ENCODE measurements at regions not wholly inside any gene's neighbourhood (a gene's known extent, or its start where the extent isn't known, plus 50 kb on each side); places are given as distances from the start of the nearest gene placed in this dataset.

DNA sequence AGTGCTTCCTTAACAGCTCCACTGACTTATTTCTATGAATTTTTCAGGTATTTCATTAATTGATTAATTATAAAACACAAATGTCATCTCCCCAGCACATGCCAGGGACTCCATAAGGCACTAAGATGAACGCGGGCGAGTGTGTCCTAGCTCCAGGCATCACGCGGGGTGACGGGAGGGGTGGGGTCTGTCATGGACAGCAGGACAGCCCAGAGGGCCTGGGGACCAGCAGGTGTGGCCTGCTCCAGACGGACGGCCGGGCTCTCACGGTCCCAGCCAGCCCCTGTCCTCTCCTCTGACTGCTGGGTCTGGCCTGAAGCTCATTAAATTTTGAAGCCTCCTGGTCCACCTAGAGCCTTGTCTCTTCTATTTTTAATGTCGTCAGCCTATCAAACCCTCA, 531.1 kb downstream of the BRD1 start:
- DNase-seq = peak in 4 of 7 donors; percentile 1 to 6 (median 2)
- Histone ChIP-seq H3K36me3 (replicated peaks in 1 of 2) (no peaks in the 10 kb centered on the region), H3K27ac (no peak overlapping the region), H3K4me1 (replicated peaks in 1 of 2) (no peaks in the 10 kb centered on the region), H3K9me3 (replicated peaks in 1 of 3) (no peaks in the 10 kb centered on the region), H3K4me3 (no peak overlapping the region), H3K27me3 (no peaks in the 10 kb centered on the region)
- 82 to 90% (median 84%) methylated on average over 11 of the region's 11 CpGs for WGBS, 4 donors
- TF ChIP-seq POLR2A (IDR thresholded peaks at IDR 0.05) = no peak
- TF ChIP-seq, protein P1, sequence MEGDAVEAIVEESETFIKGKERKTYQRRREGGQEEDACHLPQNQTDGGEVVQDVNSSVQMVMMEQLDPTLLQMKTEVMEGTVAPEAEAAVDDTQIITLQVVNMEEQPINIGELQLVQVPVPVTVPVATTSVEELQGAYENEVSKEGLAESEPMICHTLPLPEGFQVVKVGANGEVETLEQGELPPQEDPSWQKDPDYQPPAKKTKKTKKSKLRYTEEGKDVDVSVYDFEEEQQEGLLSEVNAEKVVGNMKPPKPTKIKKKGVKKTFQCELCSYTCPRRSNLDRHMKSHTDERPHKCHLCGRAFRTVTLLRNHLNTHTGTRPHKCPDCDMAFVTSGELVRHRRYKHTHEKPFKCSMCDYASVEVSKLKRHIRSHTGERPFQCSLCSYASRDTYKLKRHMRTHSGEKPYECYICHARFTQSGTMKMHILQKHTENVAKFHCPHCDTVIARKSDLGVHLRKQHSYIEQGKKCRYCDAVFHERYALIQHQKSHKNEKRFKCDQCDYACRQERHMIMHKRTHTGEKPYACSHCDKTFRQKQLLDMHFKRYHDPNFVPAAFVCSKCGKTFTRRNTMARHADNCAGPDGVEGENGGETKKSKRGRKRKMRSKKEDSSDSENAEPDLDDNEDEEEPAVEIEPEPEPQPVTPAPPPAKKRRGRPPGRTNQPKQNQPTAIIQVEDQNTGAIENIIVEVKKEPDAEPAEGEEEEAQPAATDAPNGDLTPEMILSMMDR (IDR thresholded peaks at IDR 0.05) = no peak
- intact Hi-C loops (cut with DNase I) = no loop called here

DNA sequence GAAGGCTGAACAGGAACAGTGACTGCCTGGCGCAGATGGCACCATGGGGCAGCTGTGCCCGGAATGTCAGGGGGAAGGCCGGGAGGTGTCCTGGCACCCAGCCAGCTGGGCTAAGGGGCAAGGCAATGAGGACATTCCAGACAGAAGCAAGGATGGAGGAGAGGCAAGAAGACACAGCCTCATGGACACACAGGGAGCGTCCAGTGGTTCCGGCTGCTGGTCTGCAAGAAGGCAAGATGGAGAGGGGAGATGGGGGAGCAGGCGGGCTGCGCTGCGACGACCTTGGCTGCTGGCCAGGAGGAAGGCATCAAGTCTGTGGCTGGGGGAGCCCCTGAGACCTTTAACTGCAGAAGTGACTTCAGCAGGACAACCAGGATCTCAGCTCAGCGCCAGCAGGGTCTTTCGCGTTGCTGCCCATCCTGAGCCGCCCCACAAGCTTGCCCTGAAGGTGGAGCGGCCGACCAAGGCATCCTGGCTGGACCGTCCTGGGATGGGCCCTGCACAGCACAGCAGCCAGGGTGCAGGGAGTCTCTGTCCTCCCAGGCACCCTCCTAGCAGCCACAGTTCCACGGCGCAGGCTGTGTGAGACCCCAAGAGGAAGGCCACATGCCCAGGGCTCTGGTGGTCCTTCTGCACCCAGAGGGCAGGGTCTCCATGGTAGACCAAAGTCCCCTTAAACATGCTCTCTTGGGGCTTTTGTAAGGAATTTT, 531.7 kb downstream of the BRD1 start:
- DNase-seq = peak in 4 of 7 donors; percentile 6 to 43 (median 12)
- Histone ChIP-seq H3K4me3 (no peak overlapping the region), H3K27ac (no peak overlapping the region), H3K36me3 (replicated peaks in 1 of 2) (no peaks in the 10 kb centered on the region), H3K9me3 (replicated peaks in 1 of 3) (no peaks in the 10 kb centered on the region), H3K4me1 (replicated peaks in 1 of 2) (no peaks in the 10 kb centered on the region), H3K27me3 (no peaks in the 10 kb centered on the region)
- TF ChIP-seq, protein P1 (IDR thresholded peaks at IDR 0.05) = no peak
- TF ChIP-seq POLR2A (IDR thresholded peaks at IDR 0.05) = no peak
- 61 to 85% (median 81%) methylated on average over 9 to 18 of the region's 18 CpGs for WGBS, 4 donors
- intact Hi-C loops (cut with DNase I) = no loop called here

DNA sequence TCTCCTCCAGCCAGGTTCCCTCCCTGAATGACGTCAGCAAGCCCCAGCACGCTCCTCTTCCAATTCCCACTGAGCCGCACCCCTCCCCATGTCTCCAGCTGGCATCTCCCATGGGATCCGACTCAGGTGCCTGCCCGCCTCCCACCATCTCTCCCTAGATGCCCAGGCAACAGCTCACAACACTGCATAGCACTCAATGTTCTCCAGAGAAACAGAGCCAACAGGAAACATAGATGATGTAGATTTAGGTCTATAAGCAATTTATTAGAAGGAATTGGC, 532.3 kb downstream of the BRD1 start:
- 80 to 88% (median 83%) methylated on average over 5 of the region's 5 CpGs for WGBS, 4 donors
- Histone ChIP-seq H3K27ac (no peak overlapping the region), H3K27me3 (no peaks in the 10 kb centered on the region), H3K9me3 (replicated peaks in 1 of 3) (no peaks in the 10 kb centered on the region), H3K4me1 (replicated peaks in 1 of 2) (no peaks in the 10 kb centered on the region), H3K4me3 (no peak overlapping the region), H3K36me3 (replicated peaks in 1 of 2) (no peaks in the 10 kb centered on the region)
- TF ChIP-seq, protein P1 (IDR thresholded peaks at IDR 0.05) = no peak
- TF ChIP-seq POLR2A (IDR thresholded peaks at IDR 0.05) = no peak
- DNase-seq = peak in 3 of 7 donors; percentile 3 to 30 (median 11)
- intact Hi-C loops (cut with DNase I) = no loop called here

DNA sequence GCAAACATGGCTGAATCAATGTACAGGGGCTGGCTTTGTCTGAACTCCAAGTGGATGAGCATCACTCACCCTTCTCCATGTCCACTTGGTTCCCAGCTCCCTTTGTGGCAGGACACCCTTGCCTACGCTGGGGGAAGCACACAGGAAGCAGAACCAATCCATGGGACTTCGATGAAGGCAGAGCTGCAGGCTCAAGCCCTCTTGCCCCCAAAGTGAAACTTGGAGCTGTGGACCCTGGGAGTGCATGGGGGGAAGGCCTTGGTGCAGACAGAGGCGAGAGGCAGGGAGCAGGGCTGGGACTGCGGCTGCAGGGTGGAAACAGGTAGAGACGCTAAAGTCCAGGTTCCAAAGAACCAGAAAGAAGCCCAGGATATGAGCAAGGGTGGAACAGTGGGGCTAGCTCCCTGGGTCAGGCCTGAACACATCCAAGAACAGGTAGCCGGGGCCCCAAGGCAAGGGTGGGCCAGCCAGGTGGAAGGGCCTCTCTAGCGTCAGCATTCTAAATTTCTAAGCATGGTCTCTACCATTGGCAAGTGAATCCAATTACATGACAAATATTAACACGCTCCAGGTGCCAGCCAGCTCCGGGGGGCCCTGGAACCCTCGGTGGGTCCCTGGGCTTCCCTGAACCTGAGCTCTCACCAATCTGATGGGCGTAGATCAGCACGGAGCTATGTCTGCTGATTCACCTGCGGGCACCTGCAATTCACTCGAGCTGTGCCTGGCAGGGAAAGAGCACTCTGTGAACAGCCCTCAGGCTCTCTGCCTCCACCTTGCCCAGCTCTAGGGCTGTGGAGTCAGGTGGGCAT, 532.8 kb downstream of the BRD1 start:
- H3K4me1 ChIP-seq (replicated peaks in 1 of 2) = no peaks in the 10 kb centered on the region
- intact Hi-C loops (cut with DNase I) = no loop called here
- DNase-seq = peak in 4 of 7 donors; percentile 2 to 23 (median 4)
- 80 to 92% (median 84%) methylated on average over 12 to 14 of the region's 14 CpGs for WGBS, 4 donors
- no peak overlapping the region for H3K4me3 ChIP-seq
- no peak for TF ChIP-seq POLR2A (IDR thresholded peaks at IDR 0.05)
- TF ChIP-seq, protein P1 (IDR thresholded peaks at IDR 0.05) = no peak
- H3K27ac ChIP-seq = no peak overlapping the region
- no peaks in the 10 kb centered on the region for H3K27me3 ChIP-seq
- no peaks in the 10 kb centered on the region for H3K9me3 ChIP-seq (replicated peaks in 1 of 3)
- no peaks in the 10 kb centered on the region for H3K36me3 ChIP-seq (replicated peaks in 1 of 2)

All from adrenal gland (tissue), 9 donors.